Coronary artery (tissue), 2 donors: ENCODE measurements at regions not wholly inside any gene's neighbourhood (a gene's known extent, or its start where the extent isn't known, plus 50 kb on each side); places are given as distances from the start of the nearest gene placed in this dataset.
"Not testable (repeated sequence)": the region's sequence is repeated elsewhere in the genome, so short reads cannot be mapped to it uniquely, and the experiment has no call there.

Experiments
- DNase-seq: peaks from one replicate; pipeline ENCODE4 v3.0.0-alpha.2; 2017; ENCODE audit warnings: low spot score
- H3K27ac ChIP-seq, 2 donors: fragments of 200-600 bp; sonication (generic); one replicate each; pipeline ENCODE4 v1.5.1; 2016 to 2019
- H3K4me3 ChIP-seq: fragments of 200-600 bp; sonication (generic); 2 replicates; pipeline ENCODE4 v1.5.1; 2016; ENCODE audit warnings: mild to moderate bottlenecking, moderate library complexity
- TF ChIP-seq, protein P1 (sequence below): fragments of 200-600 bp; sonication (generic); IDR thresholded peaks from one replicate; pipeline ENCODE4 v1.5.1; 2019; ENCODE audit warnings: antibody characterized with exemption

DNA sequence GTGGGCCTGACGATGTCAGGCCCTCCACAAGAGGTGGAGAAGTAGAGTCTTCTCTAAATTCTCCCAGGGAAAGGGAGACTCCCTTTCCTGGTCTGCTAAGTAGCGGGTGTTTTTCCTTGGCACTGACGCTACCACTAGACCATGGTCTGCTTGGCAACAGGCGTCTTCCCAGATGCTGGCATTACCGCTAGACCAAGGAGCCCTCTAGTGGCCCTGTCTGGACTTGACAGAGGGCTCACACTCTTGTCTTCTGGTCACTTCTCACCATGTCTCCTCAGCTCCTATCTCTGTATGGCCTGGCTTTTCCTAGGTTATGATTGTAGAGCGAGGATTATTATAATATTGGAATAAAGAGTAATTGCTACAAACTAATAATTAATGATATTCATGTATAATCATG is 51.1 kb upstream of the RASSF6 start:
- DNase-seq, H3K27ac ChIP-seq: not testable (repeated sequence)

DNA sequence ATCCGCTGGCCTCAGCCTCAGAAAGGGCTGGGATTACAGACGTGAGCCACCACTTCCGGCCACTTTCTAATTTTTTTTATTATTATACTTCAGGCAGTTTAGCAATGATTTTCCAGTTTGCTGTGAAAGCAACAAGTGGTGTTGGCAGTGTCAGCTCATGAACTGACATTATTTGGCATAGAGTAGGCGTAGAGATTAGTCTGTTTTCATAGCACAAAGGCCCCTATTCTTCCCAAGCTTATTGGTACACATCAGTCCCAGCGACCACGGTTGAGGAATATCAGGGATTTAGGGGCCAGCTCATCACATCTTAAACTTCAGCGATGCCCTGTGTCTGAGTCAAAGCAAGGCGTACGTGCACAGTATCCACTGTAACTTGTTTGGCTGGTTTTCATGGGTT is 53.0 kb upstream of the RASSF6 start:
- Histone ChIP-seq H3K27ac (no peak overlapping the region), H3K4me3 (no peak overlapping the region)
- TF ChIP-seq, protein P1, sequence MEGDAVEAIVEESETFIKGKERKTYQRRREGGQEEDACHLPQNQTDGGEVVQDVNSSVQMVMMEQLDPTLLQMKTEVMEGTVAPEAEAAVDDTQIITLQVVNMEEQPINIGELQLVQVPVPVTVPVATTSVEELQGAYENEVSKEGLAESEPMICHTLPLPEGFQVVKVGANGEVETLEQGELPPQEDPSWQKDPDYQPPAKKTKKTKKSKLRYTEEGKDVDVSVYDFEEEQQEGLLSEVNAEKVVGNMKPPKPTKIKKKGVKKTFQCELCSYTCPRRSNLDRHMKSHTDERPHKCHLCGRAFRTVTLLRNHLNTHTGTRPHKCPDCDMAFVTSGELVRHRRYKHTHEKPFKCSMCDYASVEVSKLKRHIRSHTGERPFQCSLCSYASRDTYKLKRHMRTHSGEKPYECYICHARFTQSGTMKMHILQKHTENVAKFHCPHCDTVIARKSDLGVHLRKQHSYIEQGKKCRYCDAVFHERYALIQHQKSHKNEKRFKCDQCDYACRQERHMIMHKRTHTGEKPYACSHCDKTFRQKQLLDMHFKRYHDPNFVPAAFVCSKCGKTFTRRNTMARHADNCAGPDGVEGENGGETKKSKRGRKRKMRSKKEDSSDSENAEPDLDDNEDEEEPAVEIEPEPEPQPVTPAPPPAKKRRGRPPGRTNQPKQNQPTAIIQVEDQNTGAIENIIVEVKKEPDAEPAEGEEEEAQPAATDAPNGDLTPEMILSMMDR: no peak
- DNase-seq: no peak

More for the DNA sequence above, 51.1 kb upstream of the RASSF6 start:
- not testable (repeated sequence) for H3K4me3 ChIP-seq

DNA sequence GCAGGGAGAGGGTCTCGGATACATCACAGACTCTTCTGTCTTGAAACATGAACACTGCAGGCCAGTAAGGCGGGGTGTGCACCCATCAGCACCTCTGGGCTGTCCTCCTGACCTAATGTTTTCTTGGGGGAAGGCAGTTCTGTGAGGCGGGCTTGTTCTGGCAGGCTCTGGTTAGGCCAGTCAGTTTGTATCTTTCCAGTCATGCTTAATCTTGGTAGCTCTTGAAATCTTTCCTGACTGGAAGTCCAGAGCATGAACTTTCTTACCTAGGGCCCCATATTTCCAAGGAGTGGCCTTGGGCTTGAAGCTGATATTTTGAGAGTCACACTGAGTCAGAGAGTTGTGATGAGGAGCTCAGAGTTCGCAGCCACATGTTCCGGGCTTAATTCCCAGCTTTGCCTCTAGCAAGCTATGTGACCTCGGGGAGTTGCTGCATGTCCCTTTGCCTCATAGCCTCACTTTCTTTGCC is 54.2 kb upstream of the RASSF6 start:
- TF ChIP-seq, protein P1: no peak
- no peak for DNase-seq

DNA sequence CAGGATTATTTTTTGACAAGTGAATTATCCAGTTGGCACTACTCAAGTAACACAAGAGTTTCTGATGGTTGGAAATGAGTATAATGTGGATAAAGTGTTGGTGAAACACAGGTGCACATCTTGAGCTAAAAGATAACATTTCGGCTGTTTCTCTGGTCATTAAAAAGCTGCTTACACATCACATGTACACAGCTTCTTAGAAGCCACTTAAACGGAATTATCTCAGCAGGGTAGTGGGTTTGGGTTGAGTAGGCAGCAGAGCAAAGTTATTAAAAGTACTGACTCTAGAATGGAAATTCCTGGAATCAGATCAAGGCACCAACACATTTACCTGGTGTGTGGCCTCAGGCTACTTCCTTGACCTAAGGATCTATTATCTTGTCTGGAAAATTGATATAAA is 55.4 kb upstream of the RASSF6 start:
- H3K27ac ChIP-seq: no peak overlapping the region
- DNase-seq: no peak
- TF ChIP-seq, protein P1: no peak
- H3K4me3 ChIP-seq: no peak overlapping the region

More for the DNA sequence above, 54.2 kb upstream of the RASSF6 start:
- Histone ChIP-seq H3K27ac (peak overlapping the region in 1 of 2 donors; percentile 35), H3K4me3 (no peak overlapping the region)

DNA sequence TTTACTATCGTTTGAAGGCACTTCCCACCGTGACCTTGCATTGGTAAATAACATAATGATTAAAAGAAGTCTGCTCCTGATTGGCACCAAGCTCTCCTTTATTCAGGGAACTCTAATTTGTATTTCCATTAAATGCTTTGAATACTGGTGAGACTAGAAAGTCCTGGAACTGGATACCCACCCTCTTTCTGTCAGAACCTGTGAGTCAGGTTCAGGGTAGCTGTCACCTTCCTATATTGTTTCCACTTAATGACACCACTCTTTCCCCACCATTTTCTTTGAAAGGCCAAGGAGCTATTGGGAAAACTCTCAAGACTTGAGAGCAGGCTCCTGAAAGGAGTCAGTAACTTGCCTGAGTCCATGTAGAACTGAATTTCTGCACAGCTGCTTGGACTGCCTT is 55.9 kb upstream of the RASSF6 start:
- H3K27ac ChIP-seq: no peak overlapping the region
- TF ChIP-seq, protein P1: no peak
- no peak overlapping the region for H3K4me3 ChIP-seq

DNA sequence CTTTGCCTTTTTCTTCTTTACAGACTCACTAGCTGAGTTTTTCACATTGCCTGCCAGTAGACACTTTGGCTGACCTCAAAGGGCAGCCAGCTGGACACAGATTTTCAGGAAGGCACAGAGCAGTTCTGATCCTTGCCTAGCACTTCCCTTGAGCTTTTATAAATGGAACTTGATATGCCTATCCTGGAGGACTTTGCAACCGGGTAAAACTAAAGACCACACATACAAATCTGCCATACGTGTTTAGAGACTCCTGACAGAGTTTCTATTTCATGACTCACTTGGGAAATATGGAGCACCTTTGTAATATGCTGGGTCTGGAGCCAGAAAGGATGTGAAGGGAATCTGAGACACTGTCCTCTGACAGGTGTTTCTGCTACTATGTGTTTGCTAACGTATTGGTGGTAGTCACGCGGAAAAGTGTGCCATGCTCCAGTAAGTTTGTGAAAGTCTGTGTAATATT is 56.7 kb upstream of the RASSF6 start:
- Histone ChIP-seq H3K4me3 (no peak overlapping the region), H3K27ac (no peak overlapping the region)
- TF ChIP-seq, protein P1: no peak
- DNase-seq: no peak

More for the DNA sequence above, 55.9 kb upstream of the RASSF6 start:
- no peak for DNase-seq

DNA sequence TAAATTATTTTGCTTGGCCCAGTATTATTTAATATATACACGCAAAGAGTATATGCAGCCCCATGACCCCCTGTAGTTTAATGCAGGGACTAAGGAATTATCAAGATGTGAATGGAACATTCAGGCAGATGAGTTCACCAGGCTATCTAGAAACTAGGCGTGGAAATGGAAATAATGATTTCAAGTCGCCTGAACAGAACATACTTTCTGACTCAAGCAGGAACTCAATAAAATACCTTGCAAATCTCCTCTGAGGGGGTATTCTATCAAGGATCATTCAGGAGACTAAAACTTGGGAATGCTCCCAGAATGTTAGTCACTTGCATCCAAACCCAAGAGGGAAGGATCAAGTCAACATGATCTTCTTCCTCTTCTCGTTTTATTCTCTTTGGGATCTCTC is 59.6 kb upstream of the RASSF6 start:
- TF ChIP-seq, protein P1: no peak
- Histone ChIP-seq H3K4me3 (no peak overlapping the region), H3K27ac (no peak overlapping the region)
- DNase-seq: no peak

DNA sequence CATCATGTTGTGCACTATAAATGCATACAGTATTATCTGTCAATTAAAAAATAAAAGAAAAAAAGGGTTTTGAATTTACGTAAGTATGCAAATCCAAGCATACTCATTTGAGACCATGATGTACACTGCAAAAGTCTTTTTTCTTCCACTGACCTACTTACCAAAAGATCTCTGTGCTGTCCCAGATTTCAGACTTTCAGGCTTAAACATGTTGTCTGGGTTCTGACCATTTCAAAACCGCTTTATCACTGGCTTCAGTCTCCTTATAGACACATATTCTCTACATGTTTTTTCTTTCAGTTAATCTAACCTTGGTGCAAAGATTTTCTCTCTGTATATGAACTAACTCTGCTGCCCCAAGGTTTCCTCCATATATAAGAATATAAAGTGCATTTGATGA is 58.6 kb upstream of the CXCL8 start:
- TF ChIP-seq, protein P1: no peak
- no peak overlapping the region for H3K27ac ChIP-seq
- no peak for DNase-seq
- no peak overlapping the region for H3K4me3 ChIP-seq
